DOHH2 (cell line): ENCODE measurements at regions not wholly inside any gene's neighbourhood (a gene's known extent, or its start where the extent isn't known, plus 50 kb on each side); places are given as distances from the start of the nearest gene placed in this dataset.

ENCODE experiments used
- H3F3A ChIP-seq: fragments of 200-600 bp; sonication (generic), shearing (Covaris generic); 2 replicates; pipeline ENCODE4 v1.6.0; 2016; ENCODE audit warnings: antibody characterized with exemption, mild to moderate bottlenecking; ENCODE audit not compliant: control insufficient read depth, insufficient read depth
- H3K27ac ChIP-seq: fragments of 200-600 bp; sonication (generic); 2 replicates; pipeline ENCODE4 v1.5.1; 2014; ENCODE audit warnings: low read depth, mild to moderate bottlenecking, low read length, moderate library complexity
- H3K27me3 ChIP-seq: fragments of 200-600 bp; sonication (generic); 2 replicates; pipeline ENCODE4 v1.6.1; 2014; ENCODE audit warnings: mild to moderate bottlenecking, low read length, mixed read lengths; ENCODE audit not compliant: control insufficient read depth
- H3K36me3 ChIP-seq: fragments of 200-600 bp; sonication (generic); 2 replicates; pipeline ENCODE4 v1.6.1; 2014; ENCODE audit warnings: mild to moderate bottlenecking, low read length, moderate library complexity, mixed read lengths; ENCODE audit not compliant: control insufficient read depth
- H3K4me1 ChIP-seq: fragments of 200-600 bp; sonication (generic); 2 replicates; pipeline ENCODE4 v1.6.1; 2014; ENCODE audit warnings: mild to moderate bottlenecking, low read length, mixed read lengths; ENCODE audit not compliant: control insufficient read depth
- H3K4me2 ChIP-seq: fragments of 200-600 bp; sonication (generic); 2 replicates; pipeline ENCODE4 v1.6.0; 2014; ENCODE audit warnings: mild to moderate bottlenecking, low read length, moderate library complexity
- H3K4me3 ChIP-seq: fragments of 200-600 bp; sonication (generic); 2 replicates; pipeline ENCODE4 v1.5.1; 2014; ENCODE audit warnings: mild to moderate bottlenecking, low read length, mixed read lengths
- H3K79me2 ChIP-seq: fragments of 200-600 bp; sonication (generic); 2 replicates; pipeline ENCODE4 v1.6.1; 2014; ENCODE audit warnings: mild to moderate bottlenecking, low read length, mixed read lengths; ENCODE audit not compliant: control insufficient read depth
- H3K9me2 ChIP-seq: fragments of 200-600 bp; sonication (generic); replicated peaks from 2 replicates; pipeline ENCODE4 v1.6.1; 2014; ENCODE audit warnings: mild to moderate bottlenecking, low read length, mixed read lengths; ENCODE audit not compliant: control insufficient read depth
- H3K9me3 ChIP-seq: fragments of 200-600 bp; sonication (generic); 2 replicates; pipeline ENCODE4 v1.6.1; 2014; ENCODE audit warnings: antibody characterized with exemption, low read length, mixed read lengths; ENCODE audit not compliant: control insufficient read depth, insufficient read depth
- H4K20me1 ChIP-seq: fragments of 200-600 bp; sonication (generic); 2 replicates; pipeline ENCODE4 v1.6.0; 2014; ENCODE audit warnings: low read depth, mild to moderate bottlenecking, antibody characterized with exemption, low read length, moderate library complexity; ENCODE audit not compliant: control insufficient read depth, insufficient read depth
- CTCF ChIP-seq: fragments of 200-600 bp; sonication (generic); IDR thresholded peaks from one replicate; pipeline ENCODE4 v1.5.1; 2014; ENCODE audit warnings: antibody characterized with exemption, mild to moderate bottlenecking, low read depth, low read length; ENCODE audit not compliant: poor library complexity, severe bottlenecking
- EZH2phosphoT487 ChIP-seq: fragments of 200-600 bp; sonication (generic); IDR thresholded peaks from 2 replicates; pipeline ENCODE4 v1.6.1; 2017; ENCODE audit warnings: borderline replicate concordance, mild to moderate bottlenecking, antibody characterized with exemption, low read length, moderate library complexity, mixed read lengths

GRCh38 chr3:31220431-31220830, 312.3 kb upstream of the STT3B start:
- Histone ChIP-seq H3K79me2 (no peaks in the 10 kb centered on the region), H3K4me1 (peaks cover 55% of the 10 kb centered on the region), H3K4me2 (no peak overlapping the region), H3F3A (no peaks in the 10 kb centered on the region), H4K20me1 (no peaks in the 10 kb centered on the region), H3K9me3 (no peaks in the 10 kb centered on the region), H3K9me2 (no peaks in the 10 kb centered on the region), H3K27me3 (no peaks in the 10 kb centered on the region), H3K27ac (no peak overlapping the region), H3K36me3 (no peaks in the 10 kb centered on the region; the same call in 1 of the 2 replicates), H3K4me3 (no peak overlapping the region)
- TF ChIP-seq EZH2phosphoT487 (no peak), CTCF (no peak)

- no peak overlapping the region for H3K4me3 ChIP-seq
- no peak overlapping the region for H3K4me2 ChIP-seq
- H3K36me3 ChIP-seq: peaks cover 10% of the 10 kb centered on the region
- TF ChIP-seq CTCF (no peak), EZH2phosphoT487 (no peak)
- H3K4me1 ChIP-seq: peaks cover 83% of the 10 kb centered on the region
- H3K9me2 ChIP-seq: no peaks in the 10 kb centered on the region
- H3K9me3 ChIP-seq: peaks cover 3% of the 10 kb centered on the region; the same call in 1 of the 2 replicates
- no peaks in the 10 kb centered on the region for H3K27me3 ChIP-seq
- H4K20me1 ChIP-seq: no peaks in the 10 kb centered on the region
- peaks cover 14% of the 10 kb centered on the region for H3F3A ChIP-seq
- no peak overlapping the region for H3K27ac ChIP-seq
- H3K79me2 ChIP-seq: no peaks in the 10 kb centered on the region
These were observed 309.4 kb upstream of the STT3B start for GRCh38 chr3:31223278-31223677.

- Histone ChIP-seq H3K79me2 (no peaks in the 10 kb centered on the region), H3K9me2 (no peaks in the 10 kb centered on the region), H3K27ac (0 out of 2 replicates have a peak overlapping the region, but pooled peaks have one; percentile 6), H3F3A (peaks cover 14% of the 10 kb centered on the region), H3K36me3 (peaks cover 10% of the 10 kb centered on the region), H3K9me3 (peaks cover 3% of the 10 kb centered on the region; the same call in 1 of the 2 replicates), H3K4me2 (no peak overlapping the region), H3K27me3 (no peaks in the 10 kb centered on the region), H3K4me1 (peaks cover 82% of the 10 kb centered on the region), H4K20me1 (no peaks in the 10 kb centered on the region), H3K4me3 (no peak overlapping the region)
- TF ChIP-seq EZH2phosphoT487 (no peak), CTCF (no peak)
These were observed 307.8 kb upstream of the STT3B start for GRCh38 chr3:31224936-31225335.

- no peaks in the 10 kb centered on the region for H3K27me3 ChIP-seq
- H3K9me2 ChIP-seq: no peaks in the 10 kb centered on the region
- H3K4me3 ChIP-seq: peak overlapping the region; percentile 69
- peaks cover 10% of the 10 kb centered on the region for H3K36me3 ChIP-seq
- peaks cover 3% of the 10 kb centered on the region; the same call in 1 of the 2 replicates for H3K9me3 ChIP-seq
- H3K79me2 ChIP-seq: no peaks in the 10 kb centered on the region
- no peak for TF ChIP-seq EZH2phosphoT487
- no peak for TF ChIP-seq CTCF
- no peaks in the 10 kb centered on the region for H4K20me1 ChIP-seq
- peak overlapping the region; percentile 95 for H3K4me2 ChIP-seq
- peaks cover 14% of the 10 kb centered on the region for H3F3A ChIP-seq
- H3K4me1 ChIP-seq: peaks cover 82% of the 10 kb centered on the region
- H3K27ac ChIP-seq: peak overlapping the region; percentile 97
These were observed 306.8 kb upstream of the STT3B start for GRCh38 chr3:31225923-31226322.
